GM18498 (cell line): ENCODE measurements at regions not wholly inside any gene's neighbourhood (a gene's known extent, or its start where the extent isn't known, plus 50 kb on each side); places are given as distances from the start of the nearest gene placed in this dataset.
"Not testable (repeated sequence)": the region's sequence is repeated elsewhere in the genome, so short reads cannot be mapped to it uniquely, and the experiment has no call there.

Source experiments
- ATAC-seq: cut with Tn5 transposase; IDR thresholded peaks from one replicate; pipeline ENCODE4 v1.9.1; 2021; ENCODE audit warnings: mild to moderate bottlenecking, moderate library complexity; ENCODE audit not compliant: unreplicated experiment

DNA sequence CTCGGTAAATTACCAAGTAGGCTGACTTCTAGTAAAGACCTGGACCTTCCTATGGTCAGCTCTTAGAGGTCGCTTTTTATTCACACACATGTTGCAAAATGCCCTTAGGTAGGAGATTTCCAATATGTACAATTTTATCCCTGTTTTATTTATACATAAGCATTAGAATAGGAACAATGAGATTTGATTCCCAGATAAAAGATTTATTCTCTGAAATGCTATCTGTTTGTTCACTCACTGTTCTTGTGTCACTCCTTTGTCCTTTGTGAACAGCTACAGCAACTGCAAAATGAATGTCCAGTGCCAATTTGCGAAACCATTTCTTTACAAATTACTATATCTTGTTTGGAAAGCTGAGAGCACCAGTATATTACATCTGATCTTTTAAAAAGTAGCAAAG, 991.5 kb upstream of the TYRP1 start:
- no peak for ATAC-seq

DNA sequence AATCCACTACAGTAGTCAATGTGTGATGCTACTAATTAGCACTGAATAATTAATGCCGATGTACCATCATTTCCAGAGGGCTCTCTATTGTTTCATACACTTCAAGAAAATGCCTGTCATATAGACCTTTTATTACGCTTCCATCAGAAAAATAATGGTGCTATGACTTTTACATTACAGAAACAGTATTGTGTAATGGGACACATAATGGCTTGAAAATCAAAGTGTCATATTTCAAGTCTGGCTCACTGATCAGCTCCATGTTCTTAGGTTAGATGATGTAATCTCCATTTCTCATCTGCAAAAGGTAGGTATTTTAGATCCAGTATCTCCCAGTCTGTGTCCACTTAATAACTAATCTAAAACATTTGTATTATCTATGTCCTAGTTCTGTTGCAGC, 990.6 kb upstream of the TYRP1 start:
- no peak for ATAC-seq

DNA sequence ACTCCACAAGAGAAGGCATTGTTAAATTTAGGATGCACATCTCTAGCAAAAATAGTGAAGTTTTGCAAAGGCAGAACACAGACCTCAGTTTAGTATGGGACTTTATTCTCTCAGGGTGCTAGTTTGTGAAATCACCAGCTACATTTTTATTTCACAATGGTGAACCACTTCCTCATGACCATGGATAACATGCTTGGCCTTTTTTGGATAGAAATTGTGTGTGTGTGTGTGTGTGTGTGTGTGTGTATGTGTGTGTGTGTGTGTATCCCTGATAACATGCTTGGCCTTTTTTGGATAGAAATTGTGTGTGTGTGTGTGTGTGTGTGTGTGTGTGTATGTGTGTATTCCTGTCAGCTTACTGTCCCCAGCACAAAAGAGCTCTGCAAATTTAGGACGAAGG, 989.0 kb upstream of the TYRP1 start:
- not testable (repeated sequence) for ATAC-seq

DNA sequence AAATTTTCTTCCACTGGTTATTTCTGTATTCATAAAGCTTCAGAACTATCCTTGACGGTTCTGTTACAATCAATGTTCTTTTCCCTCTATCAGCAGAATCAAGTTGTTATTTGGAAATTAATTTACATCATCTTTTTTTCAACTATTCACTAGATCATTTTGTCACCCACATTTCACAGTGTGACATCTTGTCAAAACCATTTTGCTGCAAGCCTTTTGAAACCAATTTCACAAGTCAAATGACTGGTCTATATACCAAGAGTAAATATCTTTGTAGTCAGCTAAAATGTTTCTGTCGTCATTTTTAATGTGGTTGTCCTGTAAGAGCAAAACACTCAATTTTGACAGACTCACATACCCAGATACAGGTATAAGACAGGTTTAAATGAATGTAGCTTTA, 984.3 kb upstream of the TYRP1 start:
- ATAC-seq, result no peak

DNA sequence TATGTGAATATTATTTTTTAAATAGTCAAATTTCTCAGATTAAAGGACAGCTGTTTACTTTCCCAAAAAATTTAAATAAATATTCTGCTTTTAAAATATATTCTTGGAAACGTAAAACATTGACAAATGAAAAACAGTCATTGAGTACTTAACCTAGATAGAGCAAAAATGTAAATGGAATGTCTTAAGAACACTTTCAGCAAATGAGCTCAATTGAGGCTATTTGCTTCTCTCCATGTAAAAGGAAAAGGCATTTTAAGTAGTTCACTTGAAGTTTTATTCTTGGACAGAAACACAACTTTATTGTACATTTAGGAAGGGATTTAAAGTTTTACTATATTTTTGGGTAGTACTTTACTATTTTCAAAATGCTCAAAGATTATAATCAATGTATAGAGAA, 983.6 kb upstream of the TYRP1 start:
- ATAC-seq, result no peak

DNA sequence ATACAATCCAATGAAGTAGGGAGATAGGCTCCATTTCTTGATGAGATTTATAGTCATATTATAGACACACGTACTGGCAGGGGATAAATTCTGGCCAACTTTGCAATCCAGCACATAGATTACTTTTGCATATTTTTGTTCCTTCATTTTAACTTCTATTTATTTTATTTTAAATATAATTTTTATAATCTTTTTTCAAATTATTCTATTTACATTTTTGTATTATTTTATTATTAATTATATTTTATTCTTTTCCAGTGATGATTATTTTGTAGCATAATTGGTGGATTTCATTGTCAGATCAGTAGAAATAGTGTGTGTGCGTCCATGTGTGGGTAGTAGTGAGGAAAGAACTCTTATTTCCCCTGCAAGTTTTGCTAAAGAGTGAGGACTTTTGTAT, 980.1 kb upstream of the TYRP1 start:
- ATAC-seq, result no peak

DNA sequence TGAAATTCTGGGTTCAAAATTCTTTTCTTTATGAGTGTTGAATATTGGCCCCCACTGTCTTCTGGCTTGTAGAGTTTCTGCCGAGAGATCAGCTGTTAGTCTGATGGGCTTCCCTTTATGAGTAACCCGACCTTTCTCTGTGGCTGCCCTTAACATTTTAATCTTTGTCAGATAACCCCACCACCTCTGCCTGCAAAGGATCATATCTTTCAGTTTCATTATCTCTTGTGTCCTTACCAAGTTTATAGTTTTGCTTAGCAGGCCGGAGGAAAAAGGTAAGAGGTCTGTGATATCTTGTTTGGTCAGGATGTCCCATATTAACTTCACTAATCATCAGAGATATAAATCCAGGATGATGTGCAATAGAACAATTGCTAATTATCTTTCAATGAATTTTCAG, 970.2 kb upstream of the TYRP1 start:
- no peak for ATAC-seq

DNA sequence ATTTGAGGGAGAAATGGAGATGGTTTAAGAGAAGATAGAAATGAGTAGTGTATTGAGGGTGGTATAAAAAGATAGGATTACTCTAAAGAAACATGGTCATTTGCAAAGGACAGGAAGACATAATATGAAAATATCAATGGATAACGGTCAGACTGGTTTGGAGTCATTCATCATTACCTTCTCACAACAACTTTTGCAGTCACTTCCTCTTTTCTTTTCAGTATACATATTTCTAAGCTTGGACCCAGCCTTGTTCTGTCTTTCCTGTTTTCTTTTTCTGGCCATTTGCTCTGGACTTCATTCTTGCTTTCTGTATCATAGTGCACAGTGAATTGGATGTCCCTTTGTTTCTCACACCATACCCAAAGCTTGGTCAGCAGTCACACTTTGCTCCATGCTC, 966.5 kb upstream of the TYRP1 start:
- no peak for ATAC-seq

DNA sequence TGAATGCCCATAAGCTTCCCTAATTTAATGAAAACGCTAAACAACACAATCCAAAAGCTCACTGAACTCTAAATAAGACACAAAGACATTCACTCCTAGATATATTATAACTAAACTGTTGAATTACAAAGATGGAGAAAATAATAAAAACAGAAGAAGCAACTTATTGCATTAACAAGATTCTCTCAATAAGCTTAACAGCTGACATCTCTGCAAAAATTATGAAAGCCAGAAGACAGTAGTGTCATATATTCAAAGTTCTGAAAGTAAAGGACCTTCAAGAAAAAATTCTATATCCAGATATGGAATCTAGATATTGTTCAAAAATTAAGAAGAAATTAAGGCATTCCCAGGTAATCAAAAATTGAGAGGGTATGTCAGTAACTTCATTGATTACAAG, 957.8 kb upstream of the TYRP1 start:
- ATAC-seq, result no peak

DNA sequence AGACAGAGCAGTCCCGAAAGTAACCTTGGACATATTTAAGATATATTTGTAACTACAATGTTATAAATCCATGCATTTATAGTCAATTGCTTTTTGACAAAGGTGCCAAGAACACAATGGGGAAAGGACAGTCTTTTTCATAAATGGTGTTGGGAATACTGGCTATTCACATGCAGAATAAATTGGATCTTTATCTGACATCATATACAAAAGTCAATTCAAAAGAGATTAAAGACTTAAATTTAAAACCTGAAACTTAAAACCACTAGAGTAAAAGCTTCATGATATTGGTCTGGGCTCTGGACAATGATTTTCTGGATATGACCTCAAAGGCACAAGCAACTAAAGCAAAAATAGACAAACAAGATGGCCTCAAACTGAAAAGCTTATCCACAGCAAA, 950.7 kb upstream of the TYRP1 start:
- no peak for ATAC-seq

DNA sequence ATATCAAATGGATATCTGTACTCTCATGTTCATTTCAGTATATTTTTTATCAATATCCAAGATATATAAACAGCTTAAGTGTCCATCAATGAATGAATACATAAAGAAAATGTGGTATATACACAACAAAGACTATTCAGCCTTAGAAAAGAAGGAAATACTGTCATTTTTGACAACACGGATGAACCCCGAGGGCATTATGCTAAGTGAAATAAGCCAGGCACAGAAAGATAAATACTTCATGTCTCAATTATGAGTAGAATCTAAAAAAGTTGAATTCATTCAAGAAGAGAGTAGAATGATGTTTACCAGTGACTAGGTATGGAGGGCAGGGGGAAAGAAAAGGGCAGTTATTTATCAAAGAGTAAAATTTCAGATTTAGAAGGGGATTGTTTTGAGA, 949.8 kb upstream of the TYRP1 start:
- no peak for ATAC-seq

DNA sequence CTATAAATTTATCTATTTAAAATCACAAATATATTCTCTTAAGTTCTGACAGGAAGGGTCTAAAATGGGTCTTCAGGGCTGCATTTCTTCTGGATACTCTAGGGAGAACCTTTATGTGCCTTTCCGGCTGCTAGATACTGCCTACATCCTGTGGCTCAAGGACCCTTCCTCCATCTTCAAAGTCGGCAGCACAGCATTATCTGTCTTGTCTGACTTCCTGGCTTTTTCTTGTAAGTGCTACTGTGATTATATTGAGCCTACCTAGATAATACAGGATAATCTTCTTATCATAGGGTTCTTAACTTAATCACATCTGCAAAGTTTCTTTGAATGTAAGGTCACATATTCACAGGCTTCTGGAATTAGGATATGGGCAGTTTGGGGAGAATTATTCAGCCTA, 943.8 kb upstream of the TYRP1 start:
- no peak for ATAC-seq

DNA sequence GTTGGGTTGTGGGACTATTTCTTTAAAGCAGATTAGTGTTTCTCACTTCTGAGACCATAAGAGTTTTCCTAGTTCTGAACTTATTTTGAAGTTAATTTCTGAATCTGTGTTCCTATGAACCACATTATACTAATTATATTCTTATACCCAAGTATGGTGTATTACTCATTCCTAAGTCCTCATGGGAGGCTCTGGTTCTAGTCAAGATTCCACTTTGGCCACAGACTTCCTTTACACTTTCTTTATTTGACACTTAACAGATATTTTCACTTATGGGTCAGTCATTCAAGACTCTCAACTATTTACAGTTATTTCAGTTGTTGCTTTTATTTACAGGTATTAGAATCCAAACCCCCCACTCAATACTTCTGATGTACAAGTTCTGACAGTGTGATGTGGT, 937.2 kb upstream of the TYRP1 start:
- ATAC-seq, result no peak

DNA sequence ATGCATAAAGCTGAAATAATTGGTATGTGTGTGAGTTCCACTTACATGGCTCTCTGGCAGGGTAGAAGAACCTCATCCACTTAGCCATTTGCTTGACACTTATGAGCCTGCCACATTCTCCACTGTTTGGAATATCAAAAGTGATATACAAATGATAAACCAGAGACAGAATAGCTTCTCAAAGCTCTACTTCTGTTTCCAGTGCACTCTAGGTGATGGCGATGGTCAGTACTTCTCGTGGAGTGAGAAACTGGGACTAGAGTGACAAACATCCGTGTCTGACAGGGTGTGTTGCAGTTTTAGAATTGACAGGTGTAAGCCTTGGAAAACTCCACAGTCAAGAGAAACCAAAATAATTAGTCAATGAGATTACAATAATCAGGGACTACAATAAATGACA, 935.8 kb upstream of the TYRP1 start:
- ATAC-seq, result no peak

DNA sequence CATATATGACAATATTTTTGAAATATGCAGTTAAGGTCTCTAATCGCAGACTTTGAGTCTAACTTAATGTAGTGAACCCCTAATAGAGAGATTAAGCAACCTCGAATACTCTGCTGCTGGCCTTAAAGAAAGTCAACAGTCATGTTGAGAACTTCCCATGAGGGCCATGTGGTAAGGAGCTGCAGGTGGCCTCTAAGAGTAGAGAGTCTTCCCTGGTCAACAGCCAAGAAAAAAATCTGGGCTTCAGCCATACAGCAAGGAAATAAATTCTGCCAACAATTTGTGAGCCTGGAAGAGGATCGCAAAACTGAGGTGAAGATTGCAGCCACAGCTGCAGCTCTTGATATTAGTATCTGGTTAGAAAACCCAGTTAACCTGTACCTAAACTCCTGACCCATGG, 935.2 kb upstream of the TYRP1 start:
- no peak for ATAC-seq

DNA sequence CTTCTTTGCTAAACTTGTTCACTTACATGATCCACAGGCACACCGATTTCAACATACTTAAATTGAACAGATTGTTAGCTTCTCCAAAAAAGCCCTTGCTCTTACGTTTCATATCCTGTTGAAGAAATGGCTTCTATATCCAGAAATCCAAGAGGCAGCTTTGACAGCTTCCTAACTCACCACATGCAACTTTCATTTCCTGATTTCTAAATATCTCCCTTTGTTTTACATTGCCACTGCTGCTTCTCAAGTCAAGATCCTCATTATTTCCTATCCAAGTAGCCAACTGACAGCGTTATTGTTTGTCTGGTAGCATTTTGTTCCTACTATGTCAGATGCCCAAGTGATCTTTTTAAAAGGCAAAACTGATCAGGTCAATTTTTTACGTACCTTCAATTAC, 913.2 kb upstream of the TYRP1 start:
- ATAC-seq, result no peak

DNA sequence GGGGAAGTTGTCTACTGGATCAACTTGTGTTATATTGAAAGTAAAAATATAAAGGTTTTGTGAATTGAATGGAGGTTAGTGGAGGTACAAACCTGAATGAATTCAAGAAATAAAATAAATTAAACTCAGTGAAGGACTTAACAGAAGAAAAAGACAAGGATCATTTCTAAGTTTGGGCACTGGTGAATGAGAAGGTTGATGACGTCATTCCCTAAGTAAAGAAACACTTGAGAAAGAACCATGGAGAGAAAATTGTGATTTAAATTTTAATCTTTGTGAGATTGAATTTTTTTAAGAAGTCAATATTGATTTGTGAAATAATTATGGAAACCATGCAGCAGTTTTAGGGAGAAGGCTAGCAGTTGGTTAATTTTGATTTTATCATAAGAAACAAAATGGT, 900.3 kb upstream of the TYRP1 start:
- no peak for ATAC-seq

DNA sequence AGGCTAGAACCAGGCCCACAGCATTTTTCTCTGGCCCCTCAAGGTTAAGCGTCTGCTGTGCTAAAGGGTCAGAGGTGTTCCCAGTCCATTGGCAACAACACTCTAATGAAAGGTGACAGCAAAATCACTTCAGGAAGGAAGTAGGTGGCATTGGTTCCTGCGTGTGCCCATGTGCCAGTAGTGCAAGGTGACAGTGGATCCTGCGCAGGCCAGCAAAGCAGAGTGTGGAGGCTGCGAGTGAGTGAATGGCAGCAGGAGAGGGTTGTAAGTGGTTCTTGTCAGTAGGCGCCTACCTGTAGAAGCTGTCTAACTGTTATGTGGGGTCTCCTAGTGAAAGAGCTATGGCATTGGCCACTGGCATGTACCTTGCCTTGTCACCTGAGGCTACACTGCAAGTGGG, 898.2 kb upstream of the TYRP1 start:
- no peak for ATAC-seq

DNA sequence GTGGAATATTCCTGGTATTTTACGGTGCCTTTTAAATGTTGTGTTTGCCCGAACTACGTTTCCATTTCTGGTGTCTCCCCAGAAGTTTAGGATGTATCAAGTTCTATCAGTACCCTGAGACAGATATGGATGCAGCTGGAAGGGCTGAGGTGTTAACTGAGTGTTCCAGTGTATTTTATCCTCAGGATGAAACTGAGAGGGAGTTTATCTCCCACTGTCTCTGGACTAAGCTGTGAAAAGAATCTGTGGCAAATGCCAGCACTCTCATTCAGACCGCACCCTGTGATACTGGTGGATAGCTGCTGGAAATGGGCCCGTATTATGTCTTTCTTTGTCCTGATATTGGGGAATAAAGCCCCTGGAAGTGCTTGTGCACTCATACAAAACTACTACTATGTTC, 887.2 kb upstream of the TYRP1 start:
- no peak for ATAC-seq

DNA sequence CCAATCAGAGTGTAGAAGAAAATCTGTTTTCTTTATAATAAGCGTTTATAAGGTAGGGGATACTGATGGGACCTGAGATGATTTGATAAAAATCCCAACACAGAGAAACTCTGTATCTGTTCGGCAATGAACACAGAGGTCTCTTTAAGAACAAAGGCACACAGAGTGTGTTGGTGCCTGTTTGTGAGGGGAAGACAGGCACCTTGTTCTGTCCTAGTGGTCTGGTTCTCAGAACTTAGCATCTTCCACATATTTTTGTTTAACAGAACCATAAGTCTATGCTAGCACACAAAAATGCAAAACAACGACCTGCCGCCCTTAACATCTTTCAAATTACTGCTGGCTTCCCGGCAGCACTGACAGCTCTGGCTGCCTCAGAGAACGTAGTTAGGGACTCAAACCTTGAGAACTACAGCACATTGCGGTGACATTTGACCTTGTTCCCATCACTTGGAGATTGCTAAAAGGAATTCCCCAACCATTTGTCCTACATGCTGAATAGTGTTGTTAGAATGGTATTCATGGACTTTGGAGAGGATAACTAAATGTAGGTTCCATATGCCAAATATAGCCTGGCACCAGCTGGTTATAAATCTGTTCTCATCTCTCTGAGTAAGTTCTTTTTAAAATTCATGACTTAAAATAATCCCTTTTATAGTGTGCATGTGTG, 871.7 kb upstream of the TYRP1 start:
- no peak for ATAC-seq

DNA sequence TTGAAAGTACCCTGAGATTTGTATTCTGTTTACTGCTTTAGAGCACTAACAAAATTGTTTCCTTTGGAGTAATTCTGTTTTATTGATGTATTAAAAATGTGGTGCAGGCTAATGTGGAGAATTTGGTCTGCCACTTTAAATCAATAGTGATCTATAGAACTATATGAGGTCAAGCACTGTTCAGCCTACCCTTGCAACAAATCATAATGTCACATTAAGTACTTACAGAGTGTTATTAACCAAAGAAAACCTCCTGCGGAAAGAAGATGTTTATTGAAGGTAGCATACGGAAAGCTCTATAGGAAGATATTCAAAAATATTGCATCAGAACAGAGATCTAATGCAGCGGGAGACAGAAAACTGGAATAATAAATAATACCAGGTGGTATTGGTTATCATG, 865.0 kb upstream of the TYRP1 start:
- no peak for ATAC-seq

DNA sequence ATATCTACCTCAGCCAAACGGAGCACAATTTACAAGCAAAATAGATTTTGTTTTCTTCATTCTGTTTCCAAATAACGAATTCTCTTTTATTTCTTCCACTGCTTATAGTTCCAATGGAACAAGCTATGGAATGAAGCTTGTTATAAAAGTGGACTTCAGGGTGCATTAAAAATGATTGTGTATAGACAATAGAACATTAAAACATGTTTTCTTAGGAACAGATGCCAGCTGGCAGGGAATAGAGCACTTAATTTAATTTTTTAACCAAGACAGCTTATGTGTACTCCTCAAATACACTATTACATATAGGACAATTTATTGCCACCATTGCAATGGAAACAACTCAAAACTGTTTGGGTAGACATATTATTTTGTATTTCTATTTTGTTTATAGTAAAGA, 860.1 kb upstream of the TYRP1 start:
- no peak for ATAC-seq

DNA sequence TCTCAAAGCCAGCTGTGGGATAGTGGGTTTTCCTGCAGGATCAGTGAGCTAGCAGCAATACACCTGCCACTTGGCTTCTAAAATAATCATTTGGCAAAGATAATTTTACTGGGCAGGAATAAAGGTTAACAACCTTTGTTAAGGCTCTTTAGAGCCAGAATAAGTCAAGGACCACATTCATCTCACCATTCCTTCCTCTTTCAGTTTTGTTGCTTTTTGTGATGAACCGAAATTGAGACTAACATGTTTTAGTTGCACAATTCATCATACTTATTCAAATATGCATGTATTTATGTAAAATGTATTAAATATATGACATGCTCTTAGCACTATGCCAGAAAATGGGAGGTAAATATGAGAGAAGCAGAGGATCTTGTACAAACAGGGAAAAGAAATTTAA, 824.4 kb upstream of the TYRP1 start:
- ATAC-seq, result no peak

DNA sequence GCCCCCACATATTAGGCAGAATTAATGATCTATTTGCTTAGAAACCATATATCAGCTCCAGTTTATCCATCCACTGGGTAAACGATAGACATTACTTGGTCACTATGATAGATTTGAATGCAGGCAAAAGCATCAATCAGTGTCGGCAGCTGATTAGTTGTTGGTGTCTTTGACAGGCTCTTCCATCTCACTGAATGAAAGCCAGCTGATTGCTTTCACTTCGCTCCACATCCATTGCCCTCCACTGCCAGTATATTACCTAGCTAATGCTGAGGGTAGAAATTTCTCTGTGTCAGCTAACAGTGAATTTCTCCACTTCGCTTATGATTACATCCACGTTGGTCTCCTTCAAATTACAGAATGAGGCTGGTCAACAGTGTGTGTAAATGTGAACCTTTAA, 821.3 kb upstream of the TYRP1 start:
- ATAC-seq, result no peak
